ENCODE measurements at regions not wholly inside any gene's neighbourhood (a gene's known extent, or its start where the extent isn't known, plus 50 kb on each side); places are given as distances from the start of the nearest gene placed in this dataset.

DNA sequence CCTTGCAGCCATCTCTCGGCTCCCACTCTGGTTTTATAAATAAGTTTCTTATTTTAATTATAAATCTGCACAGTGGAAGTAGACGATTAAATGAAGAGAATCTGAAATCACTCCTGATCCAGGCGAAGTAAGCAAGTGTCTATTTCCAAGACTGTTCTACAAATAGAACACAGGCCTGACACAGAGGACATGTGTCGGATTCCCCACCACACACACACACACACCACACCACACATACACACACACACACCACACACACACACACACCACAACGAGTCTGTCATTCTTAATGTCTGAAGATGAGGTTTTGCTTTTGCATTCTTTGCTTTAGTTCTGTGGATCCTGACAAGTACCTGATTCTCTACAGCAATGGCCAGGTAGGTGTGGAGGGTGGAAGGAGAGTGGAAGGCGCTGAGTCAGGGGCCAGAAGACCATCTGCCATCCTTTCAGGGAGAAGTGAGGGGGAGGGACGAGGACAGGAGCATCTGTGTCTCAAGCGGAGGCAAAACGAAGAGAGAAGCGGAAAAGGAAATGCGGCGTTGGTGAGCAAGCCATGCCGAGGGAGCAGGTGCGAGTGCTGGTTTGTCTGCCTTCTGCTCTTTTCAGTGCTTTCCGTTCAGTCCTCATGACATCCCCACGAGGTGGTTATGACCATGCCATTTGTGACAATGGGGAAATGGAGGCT is 110.2 kb downstream of the TEX26 start:
- intact Hi-C loops (cut with DNase I; ENCODE audit: low total_unique reads), result no loop called here
- DNase-seq, result no peak

DNA sequence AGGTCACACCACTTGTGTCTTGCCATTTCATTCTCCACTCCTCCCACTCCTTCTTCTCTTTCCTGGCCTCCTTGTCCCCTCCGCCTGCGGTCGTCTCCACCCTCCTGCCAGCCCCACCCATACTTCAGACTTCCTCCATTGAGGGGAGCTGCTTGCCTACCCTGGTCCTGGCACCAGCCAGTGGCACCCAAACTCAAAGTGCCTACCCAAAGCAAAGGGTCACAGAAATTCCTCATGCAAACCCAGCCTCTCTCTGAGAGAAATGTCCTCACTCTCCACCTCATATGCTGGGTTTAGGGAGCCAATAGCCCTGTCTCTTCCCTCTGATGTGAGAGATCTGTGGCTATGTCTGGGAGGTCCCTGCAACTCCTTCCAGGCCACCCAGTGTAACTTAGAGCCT is 109.6 kb downstream of the TEX26 start:
- Histone ChIP-seq H3K4me1 (peaks cover 24% of the 10 kb centered on the region), H3K27ac (no peak overlapping the region), H3K4me3 (no peak overlapping the region), H3K9me3 (no peaks in the 10 kb centered on the region), H3K36me3 (ENCODE audit: low read depth, missing control alignments) (no peaks in the 10 kb centered on the region), H3K27me3 (no peaks in the 10 kb centered on the region)
- no peak for DNase-seq
- TF ChIP-seq, protein P1, sequence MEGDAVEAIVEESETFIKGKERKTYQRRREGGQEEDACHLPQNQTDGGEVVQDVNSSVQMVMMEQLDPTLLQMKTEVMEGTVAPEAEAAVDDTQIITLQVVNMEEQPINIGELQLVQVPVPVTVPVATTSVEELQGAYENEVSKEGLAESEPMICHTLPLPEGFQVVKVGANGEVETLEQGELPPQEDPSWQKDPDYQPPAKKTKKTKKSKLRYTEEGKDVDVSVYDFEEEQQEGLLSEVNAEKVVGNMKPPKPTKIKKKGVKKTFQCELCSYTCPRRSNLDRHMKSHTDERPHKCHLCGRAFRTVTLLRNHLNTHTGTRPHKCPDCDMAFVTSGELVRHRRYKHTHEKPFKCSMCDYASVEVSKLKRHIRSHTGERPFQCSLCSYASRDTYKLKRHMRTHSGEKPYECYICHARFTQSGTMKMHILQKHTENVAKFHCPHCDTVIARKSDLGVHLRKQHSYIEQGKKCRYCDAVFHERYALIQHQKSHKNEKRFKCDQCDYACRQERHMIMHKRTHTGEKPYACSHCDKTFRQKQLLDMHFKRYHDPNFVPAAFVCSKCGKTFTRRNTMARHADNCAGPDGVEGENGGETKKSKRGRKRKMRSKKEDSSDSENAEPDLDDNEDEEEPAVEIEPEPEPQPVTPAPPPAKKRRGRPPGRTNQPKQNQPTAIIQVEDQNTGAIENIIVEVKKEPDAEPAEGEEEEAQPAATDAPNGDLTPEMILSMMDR (IDR thresholded peaks at IDR 0.05), result no peak
- TF ChIP-seq POLR2A (IDR thresholded peaks at IDR 0.05), result no peak
- WGBS, 2 donors, result 69 to 78% methylated on average over 3 of the region's 3 CpGs
- intact Hi-C loops (cut with DNase I; ENCODE audit: low total_unique reads), result no loop called here

More for the DNA sequence above, 110.2 kb downstream of the TEX26 start:
- H3K27ac ChIP-seq, result no peak overlapping the region
- peaks cover 28% of the 10 kb centered on the region for H3K4me1 ChIP-seq
- no peak overlapping the region for H3K4me3 ChIP-seq
- H3K36me3 ChIP-seq (ENCODE audit: low read depth, missing control alignments), result no peaks in the 10 kb centered on the region
- H3K27me3 ChIP-seq, result no peaks in the 10 kb centered on the region
- no peaks in the 10 kb centered on the region for H3K9me3 ChIP-seq
- WGBS, 2 donors, result 89 to 94% methylated on average over 16 of the region's 16 CpGs
- TF ChIP-seq, protein P1 (IDR thresholded peaks at IDR 0.05), result no peak
- no peak for TF ChIP-seq POLR2A (IDR thresholded peaks at IDR 0.05)

DNA sequence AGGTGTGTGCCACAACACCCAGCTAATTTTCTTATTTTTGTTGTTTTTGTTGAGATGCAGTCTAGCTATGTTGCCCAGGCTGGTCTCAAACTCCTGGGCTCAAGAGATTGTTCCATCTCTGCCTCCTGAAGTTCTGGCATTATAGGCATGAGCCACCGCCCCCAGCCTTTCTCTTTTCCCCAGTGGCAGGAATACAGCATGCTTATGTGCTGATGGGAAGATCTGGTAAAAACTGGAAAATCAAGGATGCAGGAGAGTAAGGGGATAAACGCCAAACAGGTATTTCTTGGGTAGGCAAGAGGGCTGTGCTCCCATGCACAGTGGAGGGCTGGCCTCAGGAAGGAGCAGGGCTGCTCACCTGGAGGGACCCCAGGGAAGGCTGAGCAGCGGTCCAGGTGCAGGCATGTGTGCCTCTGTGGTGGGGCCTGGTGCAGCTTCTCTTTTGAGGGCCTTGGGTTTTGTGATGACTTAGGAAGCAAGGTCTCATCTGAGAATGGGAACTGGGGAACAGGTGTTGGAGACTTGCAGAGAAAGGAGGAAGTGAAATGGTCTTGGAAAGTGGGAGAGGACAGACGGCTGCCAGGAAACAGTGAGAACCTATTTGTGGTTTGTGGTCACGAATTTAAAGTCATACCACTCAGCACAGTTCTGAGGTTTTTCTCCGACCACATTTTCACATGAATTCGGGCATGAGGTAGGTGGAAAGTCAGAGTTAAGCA is 106.5 kb downstream of the TEX26 start:
- Histone ChIP-seq H3K36me3 (ENCODE audit: low read depth, missing control alignments) (no peaks in the 10 kb centered on the region), H3K27ac (no peak overlapping the region), H3K9me3 (no peaks in the 10 kb centered on the region), H3K27me3 (no peaks in the 10 kb centered on the region), H3K4me1 (peaks cover under 1% of the 10 kb centered on the region), H3K4me3 (no peak overlapping the region)
- TF ChIP-seq, protein P1 (IDR thresholded peaks at IDR 0.05), result no peak
- TF ChIP-seq POLR2A (IDR thresholded peaks at IDR 0.05), result no peak
- 82 to 83% methylated on average over 7 of the region's 7 CpGs for WGBS, 2 donors
- DNase-seq, result no peak
- intact Hi-C loops (cut with DNase I; ENCODE audit: low total_unique reads), result no loop called here

DNA sequence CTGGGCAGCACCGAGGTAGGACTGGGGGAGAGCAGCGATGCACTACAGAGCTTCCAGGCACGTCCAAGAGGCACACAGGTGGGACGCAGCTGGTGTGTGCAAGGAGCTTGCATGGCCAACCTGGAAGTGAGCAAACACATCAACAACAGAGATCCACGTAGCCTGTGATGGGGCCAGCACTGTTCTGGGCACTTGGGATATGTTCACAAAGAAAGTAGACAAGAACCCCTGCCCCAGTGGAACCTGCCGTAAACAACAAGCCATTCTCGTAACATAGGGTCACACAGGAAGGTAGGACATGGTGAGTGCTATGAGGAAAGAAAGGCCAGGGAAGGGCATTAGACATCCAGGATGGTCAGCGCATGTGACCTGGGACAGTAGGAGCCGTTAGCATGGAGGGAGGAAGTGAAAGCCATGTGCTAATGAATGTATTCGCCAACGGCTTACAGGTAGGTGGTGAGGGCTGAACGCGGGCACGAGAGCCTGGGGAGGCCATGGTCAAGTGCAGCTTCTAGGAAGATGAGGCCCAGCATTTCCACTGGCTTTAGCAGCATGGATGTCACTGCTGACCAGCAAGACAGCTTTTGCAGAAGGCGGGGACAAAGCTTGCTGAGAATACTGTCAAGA is 105.5 kb downstream of the TEX26 start:
- H3K27ac ChIP-seq, result no peak overlapping the region
- no peak for DNase-seq
- intact Hi-C loops (cut with DNase I; ENCODE audit: low total_unique reads), result no loop called here
- TF ChIP-seq, protein P1 (IDR thresholded peaks at IDR 0.05), result no peak
- no peak for TF ChIP-seq POLR2A (IDR thresholded peaks at IDR 0.05)
- no peaks in the 10 kb centered on the region for H3K27me3 ChIP-seq
- no peaks in the 10 kb centered on the region for H3K36me3 ChIP-seq (ENCODE audit: low read depth, missing control alignments)
- H3K9me3 ChIP-seq, result no peaks in the 10 kb centered on the region
- WGBS, 2 donors, result 90 to 91% methylated on average over 15 of the region's 15 CpGs
- no peak overlapping the region for H3K4me3 ChIP-seq
- no peaks in the 10 kb centered on the region for H3K4me1 ChIP-seq

Data from testis (tissue), 2 donors.